ENCODE measurements at regions not wholly inside any gene's neighbourhood (a gene's known extent, or its start where the extent isn't known, plus 50 kb on each side); places are given as distances from the start of the nearest gene placed in this dataset.

GRCh38 chr2:198712485-198712884 is 745.3 kb downstream of the SATB2 start:
- 42% methylated on average over 4 of the region's 4 CpGs for WGBS
- H3K4me3 ChIP-seq, result no peak overlapping the region
- H3K9me3 ChIP-seq, result no peaks in the 10 kb centered on the region
- H3K27ac ChIP-seq (replicated peaks in 1 of 4), result no peak overlapping the region
- H3K27me3 ChIP-seq, result no peaks in the 10 kb centered on the region
- no peaks in the 10 kb centered on the region for H3K4me1 ChIP-seq
- intact Hi-C loops (cut with DNase I), result no loop called here
- DNase-seq (ENCODE audit: extremely low spot score), result no peak
- TF ChIP-seq EP300 (IDR thresholded peaks at IDR 0.05) (no peak), POLR2A (IDR thresholded peaks at IDR 0.05; ENCODE audit: low read depth) (no peak), POLR2AphosphoS5 (IDR thresholded peaks at IDR 0.05) (no peak), CTCF (IDR thresholded peaks at IDR 0.05) (no peak)
- H3K36me3 ChIP-seq, result no peaks in the 10 kb centered on the region

- H3K36me3 ChIP-seq, result no peaks in the 10 kb centered on the region
- H3K4me1 ChIP-seq, result no peaks in the 10 kb centered on the region
- H3K4me3 ChIP-seq, result no peak overlapping the region
- H3K9me3 ChIP-seq, result no peaks in the 10 kb centered on the region
- intact Hi-C loops (cut with DNase I), result no loop called here
- H3K27ac ChIP-seq (replicated peaks in 1 of 4), result no peak overlapping the region
- no peaks in the 10 kb centered on the region for H3K27me3 ChIP-seq
- DNase-seq (ENCODE audit: extremely low spot score), result no peak
- TF ChIP-seq POLR2AphosphoS5 (IDR thresholded peaks at IDR 0.05) (no peak), POLR2A (IDR thresholded peaks at IDR 0.05; ENCODE audit: low read depth) (no peak), EP300 (IDR thresholded peaks at IDR 0.05) (no peak), CTCF (IDR thresholded peaks at IDR 0.05) (no peak)
Measured at GRCh38 chr2:198711484-198711883, 746.3 kb downstream of the SATB2 start.

GRCh38 chr2:198710562-198710961 is 747.2 kb downstream of the SATB2 start:
- DNase-seq (ENCODE audit: extremely low spot score), result no peak
- no peaks in the 10 kb centered on the region for H3K27me3 ChIP-seq
- intact Hi-C loops (cut with DNase I), result no loop called here
- 64% methylated on average over 1 of the region's 1 CpG for WGBS
- H3K4me3 ChIP-seq, result no peak overlapping the region
- H3K36me3 ChIP-seq, result no peaks in the 10 kb centered on the region
- H3K9me3 ChIP-seq, result no peaks in the 10 kb centered on the region
- no peak overlapping the region for H3K27ac ChIP-seq (replicated peaks in 1 of 4)
- H3K4me1 ChIP-seq, result no peaks in the 10 kb centered on the region
- TF ChIP-seq POLR2AphosphoS5 (IDR thresholded peaks at IDR 0.05), result no peak
- no peak for TF ChIP-seq POLR2A (IDR thresholded peaks at IDR 0.05; ENCODE audit: low read depth)
- no peak for TF ChIP-seq EP300 (IDR thresholded peaks at IDR 0.05)
- TF ChIP-seq CTCF (IDR thresholded peaks at IDR 0.05), result no peak

GRCh38 chr2:198706476-198707082 is 751.2 kb downstream of the SATB2 start:
- H3K9me3 ChIP-seq, result no peaks in the 10 kb centered on the region
- DNase-seq (ENCODE audit: extremely low spot score), result no peak
- no peaks in the 10 kb centered on the region for H3K36me3 ChIP-seq
- H3K4me1 ChIP-seq, result no peaks in the 10 kb centered on the region
- intact Hi-C loops (cut with DNase I), result no loop called here
- TF ChIP-seq POLR2A (IDR thresholded peaks at IDR 0.05; ENCODE audit: low read depth) (no peak), CTCF (IDR thresholded peaks at IDR 0.05) (no peak), POLR2AphosphoS5 (IDR thresholded peaks at IDR 0.05) (no peak), EP300 (IDR thresholded peaks at IDR 0.05) (no peak)
- no peak overlapping the region for H3K4me3 ChIP-seq
- WGBS, result 52% methylated on average over 1 of the region's 1 CpG
- no peaks in the 10 kb centered on the region for H3K27me3 ChIP-seq
- no peak overlapping the region for H3K27ac ChIP-seq (replicated peaks in 1 of 4)

GRCh38 chr2:198703281-198703680 is 754.5 kb downstream of the SATB2 start:
- TF ChIP-seq POLR2AphosphoS5 (IDR thresholded peaks at IDR 0.05) (no peak), EP300 (IDR thresholded peaks at IDR 0.05) (no peak), CTCF (IDR thresholded peaks at IDR 0.05) (no peak), POLR2A (IDR thresholded peaks at IDR 0.05; ENCODE audit: low read depth) (no peak)
- intact Hi-C loops (cut with DNase I), result no loop called here
- DNase-seq (ENCODE audit: extremely low spot score), result no peak
- Histone ChIP-seq H3K27me3 (no peaks in the 10 kb centered on the region), H3K4me3 (no peak overlapping the region), H3K36me3 (no peaks in the 10 kb centered on the region), H3K4me1 (no peaks in the 10 kb centered on the region), H3K27ac (replicated peaks in 1 of 4) (no peak overlapping the region), H3K9me3 (no peaks in the 10 kb centered on the region)

All from esophagus muscularis mucosa (tissue), 4 donors.